ENCODE measurements at regions not wholly inside any gene's neighbourhood (a gene's known extent, or its start where the extent isn't known, plus 50 kb on each side); places are given as distances from the start of the nearest gene placed in this dataset.
"Not testable (repeated sequence)": the region's sequence is repeated elsewhere in the genome, so short reads cannot be mapped to it uniquely, and the experiment has no call there.

GRCh38 chr18:1436199-1436598 is 531.5 kb downstream of the ADCYAP1 start:
- TF ChIP-seq CTCF (IDR thresholded peaks at IDR 0.05; ENCODE audit: control insufficient read depth, insufficient read depth, low read depth, low read length, missing control alignments) = no peak
- no peak overlapping the region for H3K4me3 ChIP-seq (ENCODE audit: control insufficient read depth, low read depth, low read length)
- no peak for DNase-seq (ENCODE audit: low read depth)

- no peak overlapping the region for H3K4me3 ChIP-seq (ENCODE audit: control insufficient read depth, low read depth, low read length)
- no peak for TF ChIP-seq CTCF (IDR thresholded peaks at IDR 0.05; ENCODE audit: control insufficient read depth, insufficient read depth, low read depth, low read length, missing control alignments)
- DNase-seq (ENCODE audit: low read depth) = no peak
Measured at GRCh38 chr18:1438458-1438910, 533.8 kb downstream of the ADCYAP1 start.

- no peak for TF ChIP-seq CTCF (IDR thresholded peaks at IDR 0.05; ENCODE audit: control insufficient read depth, insufficient read depth, low read depth, low read length, missing control alignments)
- no peak overlapping the region for H3K4me3 ChIP-seq (ENCODE audit: control insufficient read depth, low read depth, low read length)
- DNase-seq (ENCODE audit: low read depth) = no peak
Measured at GRCh38 chr18:1438967-1439366, 534.3 kb downstream of the ADCYAP1 start.

- H3K4me3 ChIP-seq (ENCODE audit: control insufficient read depth, low read depth, low read length); DNase-seq (ENCODE audit: low read depth): not testable (repeated sequence)
Measured at GRCh38 chr18:1444062-1444461, 539.4 kb downstream of the ADCYAP1 start.

GRCh38 chr18:1446765-1447164 is 542.1 kb downstream of the ADCYAP1 start:
- H3K4me3 ChIP-seq (ENCODE audit: control insufficient read depth, low read depth, low read length) = no peak overlapping the region
- no peak for TF ChIP-seq CTCF (IDR thresholded peaks at IDR 0.05; ENCODE audit: control insufficient read depth, insufficient read depth, low read depth, low read length, missing control alignments)
- DNase-seq (ENCODE audit: low read depth) = no peak

- no peak for TF ChIP-seq CTCF (IDR thresholded peaks at IDR 0.05; ENCODE audit: control insufficient read depth, insufficient read depth, low read depth, low read length, missing control alignments)
- no peak overlapping the region for H3K4me3 ChIP-seq (ENCODE audit: control insufficient read depth, low read depth, low read length)
- no peak for DNase-seq (ENCODE audit: low read depth)
Measured at GRCh38 chr18:1452821-1453220, 548.1 kb downstream of the ADCYAP1 start.

- TF ChIP-seq CTCF (IDR thresholded peaks at IDR 0.05; ENCODE audit: control insufficient read depth, insufficient read depth, low read depth, low read length, missing control alignments) = no peak
- no peak overlapping the region for H3K4me3 ChIP-seq (ENCODE audit: control insufficient read depth, low read depth, low read length)
- no peak for DNase-seq (ENCODE audit: low read depth)
Measured at GRCh38 chr18:1455605-1456004, 550.9 kb downstream of the ADCYAP1 start.

Measured in AG09309 (cell line).